WTC11 (cell line): ENCODE measurements at regions not wholly inside any gene's neighbourhood (a gene's known extent, or its start where the extent isn't known, plus 50 kb on each side); places are given as distances from the start of the nearest gene placed in this dataset.

Experiments used
- ATAC-seq: fragments of 200-7000 bp; cut with Tn5 transposase; 2 replicates; pipeline ENCODE4 v1.10.0; 2021; ENCODE audit warnings: mild to moderate bottlenecking, moderate library complexity
- CTCF ChIA-PET: fragments of 300-600 bp; sonication (Branson Sonifier 250); formaldehyde crosslinking; loops from one replicate; lab custom pipeline; 2021; ENCODE audit warnings: antibody characterized with exemption; lab: Charles Lee
- POLR2A ChIA-PET: fragments of 350-600 bp; sonication (Branson Sonifier 250); formaldehyde crosslinking; loops from one replicate; lab custom pipeline; 2021; ENCODE audit warnings: antibody characterized with exemption; lab: Charles Lee
- DNase-seq: peaks from one replicate; pipeline ENCODE4 v3.0.0; 2021; ENCODE audit warnings: low spot score
- H3K27ac Mint-ChIP-seq: 2 replicates; pipeline ENCODE4 v1.8.0; 2021; ENCODE audit warnings: mixed read lengths
- H3K27me3 Mint-ChIP-seq: 2 replicates; pipeline ENCODE4 v1.8.0; 2021; ENCODE audit warnings: low read depth, mild to moderate bottlenecking, moderate library complexity, mixed read lengths
- H3K36me3 Mint-ChIP-seq: 2 replicates; pipeline ENCODE4 v1.8.0; 2021; ENCODE audit warnings: mixed read lengths
- H3K4me1 Mint-ChIP-seq: 2 replicates; pipeline ENCODE4 v1.8.0; 2022; ENCODE audit warnings: mixed read lengths
- H3K4me3 Mint-ChIP-seq: 2 replicates; pipeline ENCODE4 v1.8.0; 2021; ENCODE audit warnings: mild to moderate bottlenecking, moderate library complexity, mixed read lengths
- H3K9me3 Mint-ChIP-seq: 2 replicates; pipeline ENCODE4 v1.8.0; 2021; ENCODE audit warnings: mixed read lengths
- CBFB ChIP-seq: sonication (generic); formaldehyde crosslinking; IDR thresholded peaks from 2 replicates; pipeline ENCODE4 v1.8.1; 2022; ENCODE audit warnings: mild to moderate bottlenecking, low read depth, missing genetic modification reagents
- ELF4 ChIP-seq: sonication (generic); formaldehyde crosslinking; IDR thresholded peaks from 2 replicates; pipeline ENCODE4 v1.8.1; 2022; ENCODE audit warnings: low read depth, mild to moderate bottlenecking, moderate library complexity, missing genetic modification reagents
- FOXK1 ChIP-seq: sonication (generic); formaldehyde crosslinking; IDR thresholded peaks from 2 replicates; pipeline ENCODE4 v1.8.0; 2022; ENCODE audit warnings: mild to moderate bottlenecking, moderate library complexity, missing genetic modification reagents
- HMGXB4 ChIP-seq: sonication (generic); formaldehyde crosslinking; IDR thresholded peaks from 2 replicates; pipeline ENCODE4 v1.8.1; 2023; ENCODE audit warnings: mild to moderate bottlenecking, moderate library complexity, missing genetic modification reagents
- NFATC4 ChIP-seq: fragments of 250-450 bp; sonication (Bioruptor Pico); IDR thresholded peaks from 2 replicates; pipeline ENCODE4 v1.9.0; 2021; ENCODE audit warnings: mild to moderate bottlenecking
- NR1H2 ChIP-seq: sonication (generic); formaldehyde crosslinking; IDR thresholded peaks from 2 replicates; pipeline ENCODE4 v1.9.0; 2021; ENCODE audit warnings: mild to moderate bottlenecking, moderate library complexity, missing genetic modification reagents
- NR2C2 ChIP-seq: sonication (generic); formaldehyde crosslinking; IDR thresholded peaks from 2 replicates; pipeline ENCODE4 v1.8.0; 2022; ENCODE audit warnings: mild to moderate bottlenecking, missing genetic modification reagents
- PREB ChIP-seq: sonication (generic); formaldehyde crosslinking; IDR thresholded peaks from 2 replicates; pipeline ENCODE4 v1.8.1; 2022; ENCODE audit warnings: mild to moderate bottlenecking, missing genetic modification reagents, moderate library complexity, borderline replicate concordance
- PRRX2 ChIP-seq: fragments of 250-450 bp; sonication (Bioruptor Pico); IDR thresholded peaks from 2 replicates; pipeline ENCODE4 v1.8.0; 2021; ENCODE audit warnings: mild to moderate bottlenecking
- RELA ChIP-seq: sonication (generic); formaldehyde crosslinking; IDR thresholded peaks from 2 replicates; pipeline ENCODE4 v1.8.1; 2022; ENCODE audit warnings: missing genetic modification reagents, mild to moderate bottlenecking, borderline replicate concordance
- SMAD3 ChIP-seq: sonication (generic); formaldehyde crosslinking; IDR thresholded peaks from 2 replicates; pipeline ENCODE4 v1.8.0; 2022; ENCODE audit warnings: missing genetic modification reagents, mild to moderate bottlenecking, borderline replicate concordance
- STAT6 ChIP-seq: sonication (generic); formaldehyde crosslinking; conservative IDR thresholded peaks from 2 replicates; pipeline ENCODE4 v1.8.1; 2023; ENCODE audit warnings: mild to moderate bottlenecking, low read depth, missing genetic modification reagents, moderate library complexity
- ZNF281 ChIP-seq: sonication (generic); formaldehyde crosslinking; IDR thresholded peaks from 2 replicates; pipeline ENCODE4 v1.8.0; 2023; ENCODE audit warnings: mild to moderate bottlenecking, missing genetic modification reagents
- ZNF423 ChIP-seq: fragments of 250-450 bp; sonication (Bioruptor Pico); IDR thresholded peaks from 2 replicates; pipeline ENCODE4 v2.1.2; 2022; ENCODE audit warnings: mild to moderate bottlenecking, moderate library complexity
- ZNF532 ChIP-seq: fragments of 250-450 bp; sonication (Bioruptor Pico); IDR thresholded peaks from 2 replicates; pipeline ENCODE4 v1.9.0; 2021; ENCODE audit warnings: mild to moderate bottlenecking, borderline replicate concordance

- TF ChIP-seq ZNF532 (CRISPR knock-in tag): no peak
- TF ChIP-seq RELA (CRISPR knock-in tag): no peak
- no peak for TF ChIP-seq NR2C2
- no peak for TF ChIP-seq PRRX2 (CRISPR knock-in tag)
These were observed 72.6 kb upstream of the CAPRIN2 start (continued) for GRCh38 chr12:30827101-30828066.

- H3K9me3 Mint-ChIP-seq: no peaks in the 10 kb centered on the region
- peaks cover 17% of the 10 kb centered on the region for H3K4me1 Mint-ChIP-seq
- no peak overlapping the region for H3K27ac Mint-ChIP-seq
- H3K27me3 Mint-ChIP-seq: peaks cover 54% of the 10 kb centered on the region
- H3K4me3 Mint-ChIP-seq: no peak overlapping the region
- no peaks in the 10 kb centered on the region for H3K36me3 Mint-ChIP-seq
- ChIA-PET CTCF (interaction anchor here (1.7 kb wide), 1 partner anchor 18 kb away, joined by 6 read pairs; no protein-coding TSS in a partner anchor), POLR2A (no interaction called here)
- no peak for ATAC-seq
- no peak for DNase-seq
- TF ChIP-seq NFATC4 (no peak), STAT6 (CRISPR knock-in tag) (no peak), ZNF281 (no peak), SMAD3 (CRISPR knock-in tag) (no peak), PREB (CRISPR knock-in tag) (no peak), ELF4 (CRISPR knock-in tag) (no peak), HMGXB4 (no peak), NR1H2 (no peak), ZNF423 (no peak), ZNF532 (CRISPR knock-in tag) (no peak), CBFB (CRISPR knock-in tag) (no peak), FOXK1 (CRISPR knock-in tag) (no peak)
These were observed 71.5 kb upstream of the CAPRIN2 start for GRCh38 chr12:30826276-30826675.
